Left ventricle myocardium superior (tissue), 1 donor: ENCODE measurements at regions not wholly inside any gene's neighbourhood (a gene's known extent, or its start where the extent isn't known, plus 50 kb on each side); places are given as distances from the start of the nearest gene placed in this dataset.
"Not testable (repeated sequence)": the region's sequence is repeated elsewhere in the genome, so short reads cannot be mapped to it uniquely, and the experiment has no call there.

Experiments
- ATAC-seq: fragments of 200-7000 bp; cut with Tn5 transposase; one replicate; pipeline ENCODE4 v1.9.1; 2020; ENCODE audit warnings: mild to moderate bottlenecking, moderate library complexity
- DNase-seq: peaks from one replicate; pipeline ENCODE4 v3.0.0-alpha.2; 2020
- intact Hi-C: fragments of 100-400 bp; cut with micrococcal nuclease; formaldehyde crosslinking; loops from one replicate; pipeline ENCODE4 v1.11.0; 2022
- donor health status: DM: no; HTN: yes; CAD: no; lungs with severe emphysema.

GRCh38 chr6:11414176-11414963, 123.2 kb upstream of the TMEM170B start:
- no peak for ATAC-seq
- intact Hi-C loops, result no loop called here

GRCh38 chr6:11413728-11414127, 123.8 kb upstream of the TMEM170B start:
- ATAC-seq (no peak), DNase-seq (no peak)
- intact Hi-C loops, result no loop called here

More at GRCh38 chr6:11414176-11414963, 123.2 kb upstream of the TMEM170B start:
- DNase-seq, result no peak

GRCh38 chr6:11413117-11413687, 124.3 kb upstream of the TMEM170B start:
- intact Hi-C loops, result no loop called here
- DNase-seq (no peak), ATAC-seq (no peak)

- intact Hi-C loops, result no loop called here
- ATAC-seq, result no peak
- no peak for DNase-seq
These were observed 124.9 kb upstream of the TMEM170B start for GRCh38 chr6:11412616-11413015.

GRCh38 chr6:11412011-11412424, 125.5 kb upstream of the TMEM170B start:
- intact Hi-C loops, result no loop called here
- DNase-seq (no peak), ATAC-seq (no peak)

GRCh38 chr6:11411593-11411992, 126.0 kb upstream of the TMEM170B start:
- intact Hi-C loops, result no loop called here
- no peak for DNase-seq
- ATAC-seq, result no peak

GRCh38 chr6:11410539-11411307, 126.8 kb upstream of the TMEM170B start:
- DNase-seq (no peak), ATAC-seq (no peak)
- intact Hi-C loops, result no loop called here

GRCh38 chr6:11409371-11409770, 128.2 kb upstream of the TMEM170B start:
- no peak for DNase-seq
- no peak for ATAC-seq
- intact Hi-C loops, result no loop called here

- ATAC-seq (no peak), DNase-seq (no peak)
- intact Hi-C loops, result no loop called here
These were observed 130.1 kb upstream of the TMEM170B start for GRCh38 chr6:11407414-11407813.

- intact Hi-C loops, result no loop called here
- DNase-seq, result no peak
- ATAC-seq, result peak; percentile 57
These were observed 132.7 kb upstream of the TMEM170B start for GRCh38 chr6:11404838-11405237.

- ATAC-seq, result no peak
- DNase-seq, result no peak
- intact Hi-C loops, result no loop called here
These were observed 133.5 kb upstream of the TMEM170B start for GRCh38 chr6:11404081-11404480.

- no peak for ATAC-seq
- intact Hi-C loops, result no loop called here
- DNase-seq, result no peak
These were observed 134.4 kb upstream of the TMEM170B start for GRCh38 chr6:11403035-11403601.

- DNase-seq, intact Hi-C loops, ATAC-seq: not testable (repeated sequence)
These were observed 135.0 kb upstream of the TMEM170B start for GRCh38 chr6:11402581-11402980.

GRCh38 chr6:11401954-11402353, 135.6 kb upstream of the TMEM170B start:
- intact Hi-C loops, ATAC-seq, DNase-seq: not testable (repeated sequence)

GRCh38 chr6:11398451-11399326, 138.9 kb upstream of the TMEM170B start:
- intact Hi-C loops, result no loop called here
- DNase-seq (no peak), ATAC-seq (no peak)

GRCh38 chr6:11397622-11398450, 139.7 kb upstream of the TMEM170B start:
- intact Hi-C loops, result loop anchor here (2.0 kb wide), 1 partner anchor 41 kb away; no protein-coding TSS in a partner anchor
- no peak for ATAC-seq

GRCh38 chr6:11396860-11397259, 140.7 kb upstream of the TMEM170B start:
- no peak for ATAC-seq
- no peak for DNase-seq
- intact Hi-C loops, result loop anchor here (2.0 kb wide), 1 partner anchor 42 kb away; no protein-coding TSS in a partner anchor

More at GRCh38 chr6:11397622-11398450, 139.7 kb upstream of the TMEM170B start:
- DNase-seq, result no peak
